Hematopoietic multipotent progenitor cell (in vitro differentiated cells): ENCODE measurements at regions not wholly inside any gene's neighbourhood (a gene's known extent, or its start where the extent isn't known, plus 50 kb on each side); places are given as distances from the start of the nearest gene placed in this dataset. TPM values are rescaled to one million over a fixed set of nuclear protein-coding genes. Genes with fewer than 3 reads are reported as not detected.
"Not testable (repeated sequence)": the region's sequence is repeated elsewhere in the genome, so short reads cannot be mapped to it uniquely, and the experiment has no call there.

Experiments
- DNase-seq, 3 donors: peaks; one replicate each; pipeline ENCODE4 v3.0.0-alpha.2; 2011 to 2015; ENCODE audit warnings: low read depth in 2 of 3, low spot score in 2 of 3
- small RNA-seq: library from RNA; depleted of rRNA; stranded (forward); fragments of <200 nt; gene quantifications from one replicate; pipeline ENCODE3, GENCODE V24; 2012

- DNase-seq = not testable (repeated sequence)
These were observed 63.8 kb downstream of the CLEC18A start for GRCh38 chr16:70014915-70015314.

- not testable (repeated sequence) for DNase-seq
These were observed 65.6 kb downstream of the CLEC18A start for GRCh38 chr16:70016751-70017150.

GRCh38 chr16:70018254-70018653, 67.1 kb downstream of the CLEC18A start:
- peak; percentile 7 to 87 (median 67) for DNase-seq

GRCh38 chr16:70023207-70023606, 72.1 kb downstream of the CLEC18A start:
- not testable (repeated sequence) for DNase-seq

GRCh38 chr16:70023956-70024355, 72.8 kb downstream of the CLEC18A start:
- not testable (repeated sequence) for DNase-seq

GRCh38 chr16:70026165-70026854, 75.2 kb downstream of the CLEC18A start:
- DNase-seq = peak; percentile 29 to 88 (median 86)

- DNase-seq = not testable (repeated sequence)
These were observed 81.2 kb upstream of the PDPR start for GRCh38 chr16:70032906-70033305.

GRCh38 chr16:70037913-70038312, 76.2 kb upstream of the PDPR start:
- not testable (repeated sequence) for DNase-seq

- not testable (repeated sequence) for DNase-seq
These were observed 73.6 kb upstream of the PDPR start for GRCh38 chr16:70040554-70040953.

- not testable (repeated sequence) for DNase-seq
These were observed 70.5 kb upstream of the PDPR start for GRCh38 chr16:70043538-70044067.

- not testable (repeated sequence) for DNase-seq
These were observed 67.6 kb upstream of the PDPR start for GRCh38 chr16:70046560-70046959.

- DNase-seq = not testable (repeated sequence)
These were observed 66.0 kb upstream of the PDPR start for GRCh38 chr16:70048083-70048482.

- DNase-seq = not testable (repeated sequence)
These were observed 56.1 kb upstream of the PDPR start for GRCh38 chr16:70058056-70058455.

GRCh38 chr16:70059429-70059828, 54.7 kb upstream of the PDPR start:
- not testable (repeated sequence) for DNase-seq

- DNase-seq = not testable (repeated sequence)
These were observed 53.6 kb upstream of the PDPR start for GRCh38 chr16:70060521-70061027.

- DNase-seq = not testable (repeated sequence)
These were observed 52.4 kb upstream of the PDPR start for GRCh38 chr16:70061671-70062218.

- not testable (repeated sequence) for DNase-seq
These were observed 51.2 kb upstream of the PDPR start for GRCh38 chr16:70062947-70063346.

Small RNA genes lying in the stretch of these regions (small RNA-seq; reads per million reads assigned to genes)
- not detected for gene MIR1972-2
